HFFc6 (cell line): ENCODE measurements at regions not wholly inside any gene's neighbourhood (a gene's known extent, or its start where the extent isn't known, plus 50 kb on each side); places are given as distances from the start of the nearest gene placed in this dataset.

Source experiments
- DNase-seq: peaks from one replicate; pipeline ENCODE4 v3.0.0-alpha.2; 2018
- H3K27ac Mint-ChIP-seq: 2 replicates; pipeline ENCODE4 v1.8.0; 2020; ENCODE audit warnings: mild to moderate bottlenecking, mixed read lengths
- H3K27me3 Mint-ChIP-seq: 2 replicates; pipeline ENCODE4 v1.8.0; 2021; ENCODE audit warnings: mild to moderate bottlenecking, moderate library complexity, mixed read lengths; ENCODE audit not compliant: insufficient read depth
- H3K36me3 Mint-ChIP-seq: 2 replicates; pipeline ENCODE4 v1.8.0; 2021; ENCODE audit warnings: low read depth, mixed read lengths
- H3K4me1 Mint-ChIP-seq: 2 replicates; pipeline ENCODE4 v1.8.0; 2020; ENCODE audit warnings: low read depth, mixed read lengths
- H3K4me3 Mint-ChIP-seq: 2 replicates; pipeline ENCODE4 v1.8.0; 2020; ENCODE audit warnings: mild to moderate bottlenecking, moderate library complexity, mixed read lengths
- H3K9me3 Mint-ChIP-seq: 2 replicates; pipeline ENCODE4 v1.8.0; 2020; ENCODE audit warnings: mild to moderate bottlenecking, mixed read lengths
- CTCF ChIP-seq: fragments of 200-600 bp; sonication (generic); IDR thresholded peaks from 2 replicates; pipeline ENCODE4 v1.5.0; 2021; ENCODE audit warnings: antibody characterized with exemption, mild to moderate bottlenecking

GRCh38 chr20:61119794-61120410 lies 132.2 kb upstream of the CDH4 start:
- Mint-ChIP-seq H3K9me3 (no peaks in the 10 kb centered on the region), H3K4me3 (no peak overlapping the region), H3K4me1 (peaks cover 42% of the 10 kb centered on the region), H3K27ac (no peak overlapping the region), H3K36me3 (no peaks in the 10 kb centered on the region), H3K27me3 (peaks cover 12% of the 10 kb centered on the region)
- TF ChIP-seq CTCF, result no peak
- no peak for DNase-seq

- Mint-ChIP-seq H3K27me3 (peaks cover 11% of the 10 kb centered on the region), H3K36me3 (no peaks in the 10 kb centered on the region; the same call in 1 of the 2 replicates), H3K9me3 (no peaks in the 10 kb centered on the region), H3K27ac (peak overlapping the region; percentile 58; the same call in 1 of the 2 replicates), H3K4me3 (0 out of 2 replicates have a peak overlapping the region, but pooled peaks have one; percentile 17), H3K4me1 (peaks cover 42% of the 10 kb centered on the region)
- peak; percentile 62 for DNase-seq
- peak; percentile 79 for TF ChIP-seq CTCF
Observed at GRCh38 chr20:61120595-61121515, 131.2 kb upstream of the CDH4 start.

GRCh38 chr20:61121661-61122060 lies 130.4 kb upstream of the CDH4 start:
- Mint-ChIP-seq H3K27me3 (peaks cover 12% of the 10 kb centered on the region), H3K27ac (no peak overlapping the region), H3K36me3 (no peaks in the 10 kb centered on the region; the same call in 1 of the 2 replicates), H3K9me3 (no peaks in the 10 kb centered on the region), H3K4me1 (peaks cover 44% of the 10 kb centered on the region), H3K4me3 (no peak overlapping the region)
- DNase-seq, result no peak
- no peak for TF ChIP-seq CTCF

GRCh38 chr20:61123286-61123685 lies 128.8 kb upstream of the CDH4 start:
- DNase-seq, result no peak
- Mint-ChIP-seq H3K36me3 (peaks cover 4% of the 10 kb centered on the region; the same call in 1 of the 2 replicates), H3K4me3 (no peak overlapping the region), H3K9me3 (no peaks in the 10 kb centered on the region), H3K27ac (no peak overlapping the region), H3K27me3 (peaks cover 12% of the 10 kb centered on the region), H3K4me1 (peaks cover 48% of the 10 kb centered on the region)
- TF ChIP-seq CTCF, result no peak

- no peaks in the 10 kb centered on the region for H3K9me3 Mint-ChIP-seq
- H3K4me1 Mint-ChIP-seq, result peaks cover 46% of the 10 kb centered on the region
- no peak for DNase-seq
- no peak overlapping the region for H3K4me3 Mint-ChIP-seq
- H3K27ac Mint-ChIP-seq, result no peak overlapping the region
- H3K27me3 Mint-ChIP-seq, result peaks cover 12% of the 10 kb centered on the region
- no peak for TF ChIP-seq CTCF
- H3K36me3 Mint-ChIP-seq, result peaks cover 4% of the 10 kb centered on the region; the same call in 1 of the 2 replicates
Observed at GRCh38 chr20:61123751-61124368, 128.2 kb upstream of the CDH4 start.
